Left colon (tissue), 2 donors: ENCODE measurements at regions not wholly inside any gene's neighbourhood (a gene's known extent, or its start where the extent isn't known, plus 50 kb on each side); places are given as distances from the start of the nearest gene placed in this dataset.
"Not testable (repeated sequence)": the region's sequence is repeated elsewhere in the genome, so short reads cannot be mapped to it uniquely, and the experiment has no call there.

Source experiments
- ATAC-seq: fragments of 200-7000 bp; cut with Tn5 transposase; one replicate; pipeline ENCODE4 v1.9.1; 2020; ENCODE audit warnings: mild to moderate bottlenecking, moderate library complexity
- DNase-seq, 2 donors: peaks; one replicate each; pipeline ENCODE4 v3.0.0-alpha.2; 2020
- intact Hi-C, 2 donors: fragments of 100-400 bp; cut with DNase I in 1 of 2; cut with micrococcal nuclease in 1 of 2; formaldehyde crosslinking; loops; one replicate each; pipeline versions ENCODE4 v1.11.2 to v1.14.0; 2022; cut with DNase I, micrococcal nuclease
- donor health status: DM: no; HTN: no; CAD: no.
- donor health status: DM: yes; HTN: yes; CAD: no.

DNA sequence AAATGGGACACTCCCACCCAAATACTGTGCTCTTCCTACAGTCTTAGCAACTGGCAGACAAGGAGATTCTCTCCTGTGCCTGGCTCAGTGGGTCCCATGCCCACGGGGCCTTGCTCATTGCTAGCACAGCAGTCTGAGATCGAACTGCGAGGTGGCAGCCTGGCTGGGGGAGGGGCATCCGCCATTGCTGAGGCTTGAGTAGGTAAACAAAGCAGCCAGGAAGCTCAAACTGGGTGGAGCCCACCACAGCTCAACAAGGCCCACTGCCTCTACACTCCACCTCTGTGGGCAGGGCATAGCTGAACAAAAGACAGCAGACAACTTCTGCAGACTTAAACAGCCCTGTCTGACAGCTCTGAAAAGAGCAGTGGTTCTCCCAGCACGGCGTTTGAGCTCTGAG, 174.8 kb downstream of the COL12A1 start:
- ATAC-seq, intact Hi-C loops, DNase-seq: not testable (repeated sequence)

DNA sequence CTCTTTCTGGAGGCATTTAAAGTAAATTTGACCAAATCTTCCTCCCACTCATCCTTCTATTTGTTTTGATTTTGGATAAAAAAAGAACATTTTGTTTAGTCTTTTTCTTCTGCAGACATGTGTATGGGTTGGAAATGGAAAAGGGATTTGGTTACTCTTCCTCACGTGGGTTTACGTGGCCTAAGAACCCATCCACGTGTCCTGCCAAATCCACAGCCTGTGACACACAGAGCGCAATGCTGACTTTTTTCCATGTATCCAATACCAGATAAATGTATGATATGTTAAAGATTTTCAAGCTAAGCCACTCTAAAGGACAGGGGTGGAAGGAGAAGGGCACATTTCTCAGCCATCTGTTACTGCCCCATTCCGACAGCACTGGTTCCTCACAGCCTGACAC, 176.5 kb downstream of the COL12A1 start:
- DNase-seq (no peak), ATAC-seq (no peak)
- intact Hi-C loops, result no loop called here

DNA sequence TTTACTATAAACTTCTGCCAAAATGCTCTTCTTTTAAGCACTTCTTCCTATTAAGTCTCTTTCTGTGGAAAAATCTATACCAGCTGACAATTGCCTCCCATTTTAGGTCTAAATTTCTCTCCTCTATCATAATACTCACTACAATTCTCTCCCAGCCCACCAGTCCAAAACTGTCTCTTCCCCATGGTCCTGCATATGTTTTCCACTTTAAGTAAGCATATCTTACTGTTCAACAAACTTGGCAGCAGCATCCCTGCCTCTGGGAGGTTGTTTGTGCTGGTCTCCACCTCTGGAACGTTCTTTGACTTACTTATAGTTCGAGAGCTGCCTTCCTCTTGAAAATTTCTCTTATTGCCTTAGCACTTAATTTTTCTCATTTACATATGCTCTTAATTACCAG, 180.5 kb downstream of the COL12A1 start:
- intact Hi-C loops, result no loop called here
- DNase-seq (no peak), ATAC-seq (no peak)

DNA sequence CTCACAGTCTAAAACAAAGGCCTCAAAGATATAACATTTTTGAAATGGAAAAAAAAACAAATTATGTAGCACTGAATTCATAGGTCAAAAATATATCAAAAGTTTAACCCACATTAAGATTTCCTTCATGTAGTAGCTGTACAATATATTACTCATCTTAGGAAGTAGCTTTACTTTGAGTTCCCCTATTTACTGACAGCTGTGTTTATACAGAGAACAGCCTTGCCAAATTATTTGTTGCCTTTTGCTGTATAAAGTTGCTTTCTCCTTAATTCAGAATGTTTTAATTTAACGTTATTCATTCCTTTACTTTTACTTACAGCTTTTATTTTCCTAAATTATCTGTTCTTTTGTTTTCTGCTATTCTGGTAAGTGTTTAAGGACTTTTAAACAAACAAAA, 181.0 kb downstream of the COL12A1 start:
- intact Hi-C loops, result no loop called here
- DNase-seq (no peak), ATAC-seq (no peak)

DNA sequence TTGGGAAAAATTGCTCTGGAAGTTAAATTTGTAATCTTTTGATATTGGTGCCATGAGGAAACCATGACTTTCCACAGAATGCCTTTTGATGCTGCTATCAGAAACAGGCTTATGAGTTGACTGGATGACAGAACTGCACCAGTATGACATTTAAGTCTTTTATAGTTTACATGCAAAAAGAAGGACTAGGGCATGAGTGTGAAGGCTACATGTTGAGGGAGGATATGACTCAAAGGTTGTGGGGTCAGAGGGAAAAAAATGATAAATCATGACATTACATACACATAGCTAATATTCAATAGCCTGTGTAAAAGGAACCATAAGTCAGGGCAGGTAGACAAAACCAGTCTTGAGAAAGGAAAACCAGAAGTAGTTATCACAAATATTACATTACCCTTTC, 182.2 kb downstream of the COL12A1 start:
- intact Hi-C loops, result no loop called here
- no peak for ATAC-seq
- no peak for DNase-seq

DNA sequence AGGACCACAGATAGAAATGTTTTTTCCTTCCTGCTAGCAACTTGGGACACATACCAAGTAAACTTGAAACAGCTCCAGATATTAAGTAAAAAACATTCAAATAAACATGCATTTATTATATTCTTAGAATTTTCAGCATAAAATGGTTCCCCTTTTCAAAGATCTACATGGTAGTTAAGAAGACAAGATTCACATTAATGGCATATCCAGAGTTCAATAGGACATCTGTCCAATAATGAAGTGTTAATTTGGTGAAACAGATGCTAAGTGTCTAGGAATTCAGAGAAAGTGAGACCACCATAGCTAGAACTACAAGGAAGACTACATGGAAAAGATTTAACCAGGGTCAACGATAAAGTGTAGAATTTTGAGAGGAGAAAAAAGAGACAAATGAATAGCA, 184.9 kb downstream of the COL12A1 start:
- no peak for DNase-seq
- intact Hi-C loops, result no loop called here
- no peak for ATAC-seq

DNA sequence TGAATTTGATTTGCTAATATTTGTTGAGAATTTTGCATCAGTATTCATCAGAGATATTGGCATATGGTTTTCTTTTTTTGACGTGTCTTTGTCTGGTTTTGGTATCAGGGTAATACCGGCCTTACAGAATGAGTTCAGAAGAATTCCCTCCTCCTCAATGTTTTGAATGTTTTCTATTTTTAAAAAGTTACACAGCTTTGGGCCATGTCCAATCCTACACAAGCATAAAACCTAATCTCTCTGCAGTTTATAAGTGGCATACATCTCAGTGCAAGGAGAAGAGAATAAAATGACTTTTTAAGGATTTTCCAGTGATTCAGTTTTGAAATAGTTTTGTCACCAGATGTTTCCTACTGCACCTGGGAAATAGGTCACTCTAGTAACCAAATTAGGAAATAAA, 185.5 kb downstream of the COL12A1 start:
- no peak for ATAC-seq
- no peak for DNase-seq
- intact Hi-C loops, result no loop called here

DNA sequence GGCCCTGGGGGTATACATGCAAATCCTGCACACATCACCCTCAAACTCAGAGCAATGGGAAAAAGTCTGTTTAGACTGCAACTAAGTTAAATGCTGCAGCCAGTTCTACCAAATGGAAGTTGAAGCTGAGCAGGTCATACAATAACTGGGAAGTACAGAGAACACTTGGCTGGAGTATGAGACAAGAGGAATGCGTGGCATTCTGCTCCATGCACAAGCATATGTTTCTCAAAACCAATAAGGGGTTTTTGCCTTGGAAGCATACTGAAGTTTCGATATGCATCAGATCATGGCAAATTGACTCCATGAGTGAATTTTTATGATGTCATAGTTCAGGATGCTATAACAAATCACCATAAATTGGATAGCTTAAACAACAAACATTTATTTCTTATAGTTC, 193.8 kb downstream of the COL12A1 start:
- ATAC-seq (no peak), DNase-seq (no peak)
- intact Hi-C loops, result no loop called here

DNA sequence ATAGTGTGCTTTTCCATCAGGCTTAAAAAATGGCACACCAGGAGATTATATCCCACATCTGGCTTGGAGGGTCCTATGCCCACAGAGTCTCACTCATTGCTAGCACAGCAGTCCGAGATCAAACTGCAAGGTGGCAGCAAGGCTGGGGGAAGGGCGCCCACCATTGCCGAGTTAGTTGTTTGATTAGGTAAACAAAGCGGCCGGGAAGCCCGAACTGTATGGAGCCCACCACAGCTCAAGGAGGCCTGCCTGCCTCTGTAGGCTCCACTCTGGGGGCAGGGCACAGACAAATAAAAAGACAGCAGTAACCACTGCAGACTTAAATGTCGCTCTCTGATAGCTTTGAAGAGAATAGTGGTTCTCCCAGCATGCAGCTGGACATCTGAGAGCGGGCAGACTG, 201.9 kb downstream of the COL12A1 start:
- DNase-seq, ATAC-seq, intact Hi-C loops: not testable (repeated sequence)

DNA sequence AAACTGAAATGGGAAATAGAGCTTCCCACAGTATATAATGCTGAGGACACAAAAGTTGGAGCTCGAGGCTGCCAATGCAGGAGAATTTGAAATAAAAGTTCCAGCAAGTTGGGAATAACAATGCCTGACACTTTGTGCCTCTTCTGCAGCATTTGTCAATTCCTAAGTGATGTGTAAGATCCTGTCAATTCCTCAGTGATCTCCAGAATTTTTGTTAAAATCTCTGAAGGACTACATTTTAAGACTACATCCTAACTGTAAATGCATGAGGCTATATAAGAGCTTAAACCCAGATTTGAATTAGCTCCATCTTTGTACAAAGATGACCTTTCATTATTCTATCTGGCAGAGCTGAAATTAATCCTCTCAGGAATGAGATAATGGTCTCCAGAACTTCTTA, 208.2 kb downstream of the COL12A1 start:
- ATAC-seq, result no peak

DNA sequence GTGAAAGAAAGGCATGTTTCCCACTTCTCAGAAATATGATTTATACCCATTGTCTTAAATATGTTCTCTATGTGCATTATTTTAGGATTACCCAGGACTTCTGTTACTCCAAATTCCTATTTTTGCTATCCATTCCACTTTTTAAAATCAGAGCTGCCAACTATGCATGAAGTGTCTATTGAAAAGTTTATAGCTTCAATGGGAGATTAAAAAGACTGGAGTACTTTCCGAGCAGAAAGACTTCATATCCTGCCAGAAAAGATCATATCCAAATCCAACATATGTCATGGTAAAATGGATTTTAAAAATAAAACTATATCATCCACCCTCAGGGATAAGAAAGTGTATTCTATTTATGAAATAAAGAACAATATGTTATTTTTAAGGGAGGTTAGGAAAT, 212.7 kb downstream of the COL12A1 start:
- no peak for DNase-seq
- intact Hi-C loops, result no loop called here
- ATAC-seq, result no peak

More for the DNA sequence above, 208.2 kb downstream of the COL12A1 start:
- DNase-seq, result no peak
- intact Hi-C loops, result no loop called here

DNA sequence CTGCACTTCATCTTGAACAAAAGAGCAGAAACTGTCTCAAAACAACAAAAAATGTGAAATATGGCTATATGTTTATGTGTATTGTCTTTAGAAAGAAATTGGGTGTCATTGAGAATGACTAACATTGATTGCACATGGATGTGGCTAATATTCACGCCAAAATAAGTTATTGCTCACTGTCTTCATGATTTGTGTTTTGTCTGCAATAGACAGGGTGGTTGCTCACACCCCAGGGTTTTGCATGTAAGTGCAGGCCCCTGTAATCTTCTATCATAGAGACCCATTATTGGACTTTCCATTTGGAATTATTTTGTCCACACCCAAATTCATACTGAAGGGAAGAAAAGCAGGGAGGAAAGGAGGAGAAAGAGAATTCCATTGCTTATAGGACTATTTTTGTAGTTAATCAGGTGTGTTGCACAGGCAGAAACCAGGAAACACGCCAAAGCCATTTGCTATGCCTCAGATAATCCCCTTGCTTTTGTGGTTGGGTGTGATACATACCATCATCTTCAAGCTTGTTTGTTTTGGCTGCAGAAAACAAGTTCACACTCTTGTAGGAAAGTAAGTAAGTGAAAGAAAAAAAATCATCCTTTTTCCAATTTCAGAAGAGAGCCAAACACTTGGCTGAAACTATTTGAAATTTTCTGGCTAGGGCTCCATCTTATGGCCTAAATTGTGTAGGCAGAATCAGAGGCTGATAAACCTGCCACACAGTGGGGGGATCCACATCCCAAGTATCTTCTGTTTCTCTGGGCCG, 214.1 kb downstream of the COL12A1 start:
- intact Hi-C loops, result no loop called here
- DNase-seq (no peak), ATAC-seq (no peak)

DNA sequence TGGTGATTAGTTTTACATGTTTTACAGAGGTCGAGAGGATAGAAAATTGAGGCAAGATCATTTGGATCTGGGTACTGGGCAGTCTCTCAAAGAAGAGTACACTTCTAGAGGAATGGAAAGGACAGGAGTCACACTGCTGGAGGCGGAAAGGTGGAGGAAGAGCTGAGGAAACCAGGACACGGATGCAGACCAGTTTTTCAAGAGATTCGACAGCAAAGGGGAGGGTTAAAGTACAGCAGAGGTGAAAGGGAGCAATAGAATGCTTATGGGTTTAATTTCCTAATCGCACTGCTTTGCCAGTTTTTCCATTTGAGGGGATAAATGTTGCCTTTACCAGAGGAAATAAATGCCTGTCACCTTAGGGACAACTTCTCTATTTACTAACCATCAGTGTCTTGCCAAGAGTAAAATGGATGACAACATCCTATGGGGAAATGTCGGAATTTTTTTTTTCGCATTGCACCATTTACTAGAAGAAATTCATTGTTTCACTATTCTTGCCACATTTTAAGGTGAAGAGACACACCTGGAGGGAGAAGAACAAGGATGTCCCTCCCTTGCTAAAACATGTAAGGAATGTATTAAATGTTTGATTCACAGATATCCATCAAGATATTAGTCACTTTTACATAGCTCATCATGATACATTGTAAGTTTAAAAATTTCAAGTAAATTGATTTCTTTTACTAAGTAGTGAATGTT, 226.6 kb downstream of the COL12A1 start:
- ATAC-seq (no peak), DNase-seq (no peak)
- intact Hi-C loops, result no loop called here

DNA sequence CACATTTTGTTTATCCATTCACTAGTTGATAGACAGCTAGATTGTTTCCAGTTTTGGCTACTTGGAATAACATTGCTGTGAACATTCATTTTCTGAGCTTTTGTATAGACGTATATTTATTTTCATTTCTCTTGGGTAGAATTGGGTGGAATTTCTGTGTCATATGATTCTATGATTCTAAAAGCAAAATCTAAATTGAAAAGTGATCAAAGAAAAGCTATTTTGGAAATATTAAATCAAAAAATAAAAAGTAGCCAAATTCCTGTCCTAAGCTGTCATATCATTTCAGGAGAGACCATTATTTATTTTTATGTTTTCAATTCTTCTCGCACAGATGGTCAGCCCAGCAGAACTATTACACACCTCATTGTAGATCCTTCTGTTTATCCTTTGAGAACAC, 229.2 kb downstream of the COL12A1 start:
- DNase-seq (no peak), ATAC-seq (no peak)
- intact Hi-C loops, result no loop called here

DNA sequence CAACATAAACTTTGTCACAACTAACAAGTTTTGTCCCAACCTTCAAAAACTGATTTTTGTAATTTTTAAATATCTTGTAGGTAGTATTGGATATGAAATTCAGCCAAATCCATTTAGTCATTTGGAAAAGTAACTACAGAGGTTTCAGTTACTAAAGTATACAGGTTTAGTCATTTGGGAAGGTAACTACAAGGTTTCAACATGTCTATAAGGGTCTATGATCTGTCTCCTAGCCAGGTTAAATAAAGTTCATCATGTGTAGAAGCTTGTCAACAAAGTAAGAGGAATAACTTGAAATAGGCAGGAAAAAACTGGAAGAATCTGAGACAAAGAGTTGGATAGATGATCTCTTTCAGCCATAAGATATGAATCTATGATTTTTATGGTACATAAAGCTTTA, 229.8 kb downstream of the COL12A1 start:
- DNase-seq, result no peak
- no peak for ATAC-seq
- intact Hi-C loops, result no loop called here

DNA sequence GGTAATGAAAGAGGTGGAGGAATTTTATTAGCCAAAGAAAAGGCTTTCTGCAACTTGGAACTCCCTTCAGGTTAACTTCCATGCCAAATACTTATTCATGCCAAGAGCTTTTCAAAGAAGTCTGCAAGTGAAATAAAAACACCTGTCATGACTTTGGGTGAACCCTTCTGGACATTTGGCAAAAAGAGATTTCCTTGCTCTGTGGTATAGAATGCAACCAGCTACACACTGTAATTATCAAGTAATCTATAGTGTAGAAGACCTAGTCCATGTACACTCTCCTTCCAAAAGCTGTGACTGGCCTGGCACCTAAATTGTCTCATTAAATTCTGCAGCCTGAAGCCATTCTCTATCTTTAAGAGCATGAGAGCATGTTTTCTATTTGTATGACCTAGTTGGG, 232.3 kb downstream of the COL12A1 start:
- ATAC-seq (no peak), DNase-seq (no peak)
- intact Hi-C loops, result no loop called here

DNA sequence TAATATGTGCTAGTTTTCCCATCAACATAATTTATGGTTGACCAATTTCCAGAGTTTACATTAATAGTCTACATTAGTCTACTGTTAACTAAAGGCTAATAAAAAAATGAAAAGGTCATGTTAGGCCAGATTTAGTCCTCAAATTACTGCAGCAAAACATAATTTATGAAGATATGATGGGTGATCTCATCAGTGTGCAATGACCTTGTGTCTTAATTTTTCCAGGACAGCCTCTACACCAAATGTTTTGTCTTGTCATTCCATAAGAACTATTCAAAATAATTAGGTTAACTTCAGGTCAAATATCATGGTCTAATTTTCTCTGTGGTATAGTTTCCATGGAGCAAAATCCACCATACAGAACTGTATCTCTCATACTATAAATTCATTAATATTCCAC, 234.2 kb downstream of the COL12A1 start:
- DNase-seq, result no peak
- no peak for ATAC-seq
- intact Hi-C loops, result no loop called here

DNA sequence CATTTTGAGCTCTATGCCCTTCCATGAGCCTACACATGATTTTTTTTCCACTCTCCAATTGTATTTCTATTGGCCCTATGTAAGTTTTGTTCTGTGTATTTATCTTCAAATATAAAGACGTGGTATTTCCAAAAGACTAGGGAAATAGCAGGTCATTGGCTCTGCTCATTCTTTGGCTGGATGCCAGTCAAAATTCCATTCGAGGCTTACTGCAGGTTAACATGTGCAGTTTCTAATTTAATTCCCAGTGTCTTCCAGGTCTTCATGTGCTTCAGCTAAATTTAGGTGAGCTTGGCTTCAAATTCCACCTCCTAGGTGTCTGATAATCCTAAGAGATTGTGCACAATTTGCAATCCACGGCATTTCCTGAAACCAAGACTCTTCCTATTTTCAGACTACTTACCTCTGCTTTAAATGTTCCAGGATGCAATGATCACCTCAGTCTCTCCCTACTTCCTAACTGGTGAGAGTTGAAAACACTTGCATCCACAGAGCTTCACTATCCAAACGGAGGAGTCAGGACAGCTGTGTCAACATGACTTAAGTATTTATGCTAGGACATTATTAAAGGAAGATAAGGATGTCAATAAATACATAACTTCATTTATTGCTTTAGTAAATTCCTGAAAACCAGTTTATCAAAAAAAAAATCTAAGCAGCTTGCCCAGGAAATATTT, 236.1 kb downstream of the COL12A1 start:
- no peak for DNase-seq
- no peak for ATAC-seq
- intact Hi-C loops, result no loop called here

DNA sequence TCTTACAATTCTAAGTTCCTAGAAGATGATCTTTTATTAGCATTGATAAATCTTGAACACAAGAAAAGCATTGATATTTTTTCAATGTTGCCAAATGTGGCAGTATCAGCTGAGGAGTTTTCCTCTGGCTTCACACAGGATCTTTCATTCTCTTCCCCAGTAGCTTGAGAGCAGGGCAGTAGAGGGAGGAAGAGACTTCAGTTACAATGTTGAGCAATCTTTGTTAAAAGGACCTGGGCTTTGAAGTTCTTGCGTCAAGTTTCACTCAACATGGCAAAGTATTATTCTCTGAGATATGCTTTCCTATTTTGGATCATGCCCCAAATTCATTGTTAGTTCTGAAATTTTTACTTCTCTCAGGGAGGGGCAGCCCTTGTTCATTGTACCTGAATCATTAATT, 238.0 kb downstream of the COL12A1 start:
- no peak for DNase-seq
- intact Hi-C loops, result no loop called here
- no peak for ATAC-seq

DNA sequence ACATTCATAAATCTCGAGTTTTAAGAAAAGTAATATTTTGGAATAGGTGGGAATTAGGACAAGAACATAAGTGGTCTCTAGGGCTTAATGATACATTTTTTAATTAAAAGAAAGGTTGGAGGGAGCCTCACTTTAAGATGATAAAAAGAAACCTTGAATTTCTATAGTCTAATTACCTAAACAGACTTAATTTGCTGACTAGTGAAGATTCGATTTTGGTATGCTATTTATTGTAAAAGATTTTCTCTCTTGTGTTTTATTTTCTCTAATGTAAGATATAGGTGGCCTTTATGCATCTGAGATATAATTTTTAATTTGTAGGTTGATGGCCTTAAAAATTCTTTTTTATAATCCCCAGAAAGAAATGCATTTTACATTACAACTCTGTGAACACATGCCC, 239.1 kb downstream of the COL12A1 start:
- no peak for ATAC-seq
- DNase-seq, result no peak
- intact Hi-C loops, result no loop called here
